Trophoblast cell (in vitro differentiated cells and primary cell): ENCODE measurements at regions not wholly inside any gene's neighbourhood (a gene's known extent, or its start where the extent isn't known, plus 50 kb on each side); places are given as distances from the start of the nearest gene placed in this dataset.

ENCODE experiments used
- DNase-seq, 2 donors: peaks; one replicate each; pipeline ENCODE4 v3.0.0-alpha.2; 2016
- H2AFZ ChIP-seq: 2 replicates; pipeline ENCODE4 v1.6.1; 2013; ENCODE audit warnings: low read length, moderate library complexity, mild to moderate bottlenecking; ENCODE audit not compliant: insufficient read depth, poor library complexity
- H2AK5ac ChIP-seq: 2 replicates; pipeline ENCODE4 v1.6.1; 2013; ENCODE audit warnings: mild to moderate bottlenecking, low read length
- H2BK120ac ChIP-seq: 2 replicates; pipeline ENCODE4 v1.6.1; 2013; ENCODE audit warnings: low read length, mild to moderate bottlenecking, moderate library complexity; ENCODE audit not compliant: insufficient read depth, poor library complexity
- H2BK12ac ChIP-seq: 2 replicates; pipeline ENCODE4 v1.6.1; 2013; ENCODE audit warnings: mild to moderate bottlenecking, low read length, moderate library complexity
- H2BK5ac ChIP-seq: 2 replicates; pipeline ENCODE4 v1.6.1; 2013; ENCODE audit warnings: low read length, low read depth, moderate library complexity, mild to moderate bottlenecking; ENCODE audit not compliant: poor library complexity
- H3K14ac ChIP-seq: 2 replicates; pipeline ENCODE4 v1.6.1; 2013; ENCODE audit warnings: mild to moderate bottlenecking, low read length
- H3K18ac ChIP-seq: 2 replicates; pipeline ENCODE4 v1.6.1; 2013; ENCODE audit warnings: mild to moderate bottlenecking, low read length
- H3K23ac ChIP-seq: 2 replicates; pipeline ENCODE4 v1.6.1; 2013; ENCODE audit warnings: low read length
- H3K27ac ChIP-seq: 2 replicates; pipeline ENCODE4 v1.5.1; 2013; ENCODE audit warnings: low read depth, mild to moderate bottlenecking, inconsistent platforms, low read length, moderate library complexity
- H3K27me3 ChIP-seq: 2 replicates; pipeline ENCODE4 v1.6.1; 2013; ENCODE audit warnings: inconsistent platforms, mild to moderate bottlenecking, low read length, moderate library complexity; ENCODE audit not compliant: insufficient read depth
- H3K36me3 ChIP-seq, 2 experiments: 1 replicate in 1 of 2; 2 replicates in 1 of 2; pipeline ENCODE4 v1.6.1; 2013; ENCODE audit warnings: low read length in 2 of 2, mild to moderate bottlenecking in 2 of 2, moderate library complexity in 1 of 2; ENCODE audit not compliant: insufficient read depth in 2 of 2, control insufficient read depth in 1 of 2
- H3K4ac ChIP-seq: 2 replicates; pipeline ENCODE4 v1.6.1; 2013; ENCODE audit warnings: low read depth, mild to moderate bottlenecking, low read length, moderate library complexity
- H3K4me1 ChIP-seq, 2 experiments: 1 replicate in 1 of 2; 2 replicates in 1 of 2; pipeline ENCODE4 v1.6.1; 2013; ENCODE audit warnings: low read length in 2 of 2, mild to moderate bottlenecking in 2 of 2, moderate library complexity in 1 of 2; ENCODE audit not compliant: insufficient read depth in 2 of 2, control insufficient read depth in 1 of 2
- H3K4me2 ChIP-seq: 2 replicates; pipeline ENCODE4 v1.6.1; 2013; ENCODE audit warnings: inconsistent platforms, mild to moderate bottlenecking, low read length, moderate library complexity
- H3K4me3 ChIP-seq: 2 replicates; pipeline ENCODE4 v1.5.1; 2013; ENCODE audit warnings: mild to moderate bottlenecking, low read depth, low read length, inconsistent platforms
- H3K79me1 ChIP-seq: one replicate; pipeline ENCODE4 v1.6.1; 2013; ENCODE audit warnings: low read length
- H3K79me2 ChIP-seq: 2 replicates; pipeline ENCODE4 v1.6.1; 2013; ENCODE audit warnings: low read length, mild to moderate bottlenecking; ENCODE audit not compliant: control insufficient read depth, insufficient read depth, poor library complexity
- H3K9ac ChIP-seq: 2 replicates; pipeline ENCODE4 v1.6.1; 2013; ENCODE audit warnings: mild to moderate bottlenecking, low read length
- H3K9me3 ChIP-seq: 2 replicates; pipeline ENCODE4 v1.6.1; 2013; ENCODE audit warnings: low read depth, mild to moderate bottlenecking, control low read depth, inconsistent platforms, low read length; ENCODE audit not compliant: insufficient read depth
- H4K12ac ChIP-seq: 2 replicates; pipeline ENCODE4 v1.6.1; 2013; ENCODE audit warnings: low read depth, mild to moderate bottlenecking, low read length, moderate library complexity
- H4K8ac ChIP-seq: 2 replicates; pipeline ENCODE4 v1.6.1; 2013; ENCODE audit warnings: low read depth, mild to moderate bottlenecking, low read length, moderate library complexity
- H4K91ac ChIP-seq: one replicate; pipeline ENCODE4 v1.6.1; 2013; ENCODE audit warnings: low read depth, mild to moderate bottlenecking, low read length, moderate library complexity
- WGBS: extraction: QIAGEN DNeasy Blood & Tissue Kit; methylation state at CpG from one replicate; pipeline ENCODE4 v1.1.7; 2013; ENCODE audit warnings: missing lambda C conversion rate; ENCODE audit not compliant: insufficient read length, insufficient coverage; ENCODE audit errors: extremely low coverage; 5-methylcytosine and 5-hydroxymethylcytosine counted together

- Histone ChIP-seq H3K4me3 (no peak overlapping the region), H3K27me3 (no peaks in the 10 kb centered on the region), H3K14ac (no peak overlapping the region), H3K36me3 (no peaks in the 10 kb centered on the region), H2AFZ (no peak overlapping the region), H3K4me1 (no peaks in the 10 kb centered on the region), H3K79me1 (no peaks in the 10 kb centered on the region), H3K23ac (no peak overlapping the region), H2BK5ac (no peak overlapping the region), H3K27ac (no peak overlapping the region), H3K4ac (no peak overlapping the region), H2BK120ac (no peak overlapping the region), H2AK5ac (no peak overlapping the region), H4K8ac (no peak overlapping the region), H4K12ac (no peak overlapping the region), H3K9ac (no peak overlapping the region), H3K18ac (no peak overlapping the region), H3K79me2 (no peaks in the 10 kb centered on the region), H3K4me2 (no peak overlapping the region), H4K91ac (no peak overlapping the region), H3K9me3 (no peaks in the 10 kb centered on the region), H2BK12ac (no peak overlapping the region)
- no peak for DNase-seq
- no CpG with 5 or more reads among the region's 7 CpGs for WGBS
Observed at GRCh38 chr17:36673637-36674277, 72.4 kb downstream of the MRM1 start.

- no peak overlapping the region for H2AK5ac ChIP-seq
- H3K4ac ChIP-seq: no peak overlapping the region
- no peak overlapping the region for H4K12ac ChIP-seq
- no peak overlapping the region for H3K9ac ChIP-seq
- H3K23ac ChIP-seq: no peak overlapping the region
- no peaks in the 10 kb centered on the region for H3K9me3 ChIP-seq
- H3K4me1 ChIP-seq: no peaks in the 10 kb centered on the region
- no peaks in the 10 kb centered on the region for H3K36me3 ChIP-seq
- no peak overlapping the region for H3K18ac ChIP-seq
- H4K91ac ChIP-seq: no peak overlapping the region
- H2AFZ ChIP-seq: no peak overlapping the region
- H3K27me3 ChIP-seq: no peaks in the 10 kb centered on the region
- WGBS: no CpG with 5 or more reads among the region's 4 CpGs
- H2BK120ac ChIP-seq: no peak overlapping the region
- DNase-seq: no peak
- no peak overlapping the region for H2BK12ac ChIP-seq
- no peaks in the 10 kb centered on the region for H3K79me2 ChIP-seq
- H3K79me1 ChIP-seq: no peaks in the 10 kb centered on the region
- no peak overlapping the region for H4K8ac ChIP-seq
- no peak overlapping the region for H3K27ac ChIP-seq
- no peak overlapping the region for H3K4me3 ChIP-seq
- H3K14ac ChIP-seq: no peak overlapping the region
- no peak overlapping the region for H3K4me2 ChIP-seq
- H2BK5ac ChIP-seq: no peak overlapping the region
Observed at GRCh38 chr17:36674278-36674650, 72.9 kb downstream of the MRM1 start.

- no peaks in the 10 kb centered on the region for H3K36me3 ChIP-seq
- no peak overlapping the region for H2AK5ac ChIP-seq
- H2BK12ac ChIP-seq: no peak overlapping the region
- no peak overlapping the region for H3K4me2 ChIP-seq
- no peak overlapping the region for H4K91ac ChIP-seq
- WGBS: no CpG with 5 or more reads among the region's 6 CpGs
- no peak overlapping the region for H3K4me3 ChIP-seq
- H3K18ac ChIP-seq: no peak overlapping the region
- no peaks in the 10 kb centered on the region for H3K27me3 ChIP-seq
- no peak overlapping the region for H2AFZ ChIP-seq
- H3K9ac ChIP-seq: no peak overlapping the region
- H3K14ac ChIP-seq: no peak overlapping the region
- no peaks in the 10 kb centered on the region for H3K79me1 ChIP-seq
- H3K27ac ChIP-seq: no peak overlapping the region
- no peaks in the 10 kb centered on the region for H3K79me2 ChIP-seq
- H2BK5ac ChIP-seq: no peak overlapping the region
- no peak overlapping the region for H2BK120ac ChIP-seq
- no peak overlapping the region for H3K4ac ChIP-seq
- H3K23ac ChIP-seq: no peak overlapping the region
- no peak overlapping the region for H4K8ac ChIP-seq
- no peaks in the 10 kb centered on the region for H3K4me1 ChIP-seq
- DNase-seq: no peak
- no peak overlapping the region for H4K12ac ChIP-seq
- H3K9me3 ChIP-seq: no peaks in the 10 kb centered on the region
Observed at GRCh38 chr17:36675250-36675649, 73.9 kb downstream of the MRM1 start.

GRCh38 chr17:36675786-36676185 is 74.4 kb downstream of the MRM1 start:
- Histone ChIP-seq H3K18ac (no peak overlapping the region), H3K36me3 (no peaks in the 10 kb centered on the region), H2BK5ac (no peak overlapping the region), H3K14ac (no peak overlapping the region), H3K4me3 (no peak overlapping the region), H3K79me2 (no peaks in the 10 kb centered on the region), H3K9me3 (no peaks in the 10 kb centered on the region), H3K4ac (no peak overlapping the region), H4K8ac (no peak overlapping the region), H3K23ac (no peak overlapping the region), H4K91ac (no peak overlapping the region), H3K79me1 (no peaks in the 10 kb centered on the region), H3K4me2 (no peak overlapping the region), H3K9ac (no peak overlapping the region), H3K4me1 (no peaks in the 10 kb centered on the region), H2BK12ac (no peak overlapping the region), H3K27ac (no peak overlapping the region), H2AK5ac (no peak overlapping the region), H3K27me3 (no peaks in the 10 kb centered on the region), H2AFZ (no peak overlapping the region), H2BK120ac (no peak overlapping the region), H4K12ac (no peak overlapping the region)
- DNase-seq: no peak
- no CpG with 5 or more reads among the region's 2 CpGs for WGBS
